DND-41 (cell line): ENCODE measurements at regions not wholly inside any gene's neighbourhood (a gene's known extent, or its start where the extent isn't known, plus 50 kb on each side); places are given as distances from the start of the nearest gene placed in this dataset.

Experiments used
- ATAC-seq: fragments of 200-7000 bp; cut with Tn5 transposase; 3 replicates; pipeline ENCODE4 v1.9.1; 2021; ENCODE audit warnings: low read depth; ENCODE audit not compliant: insufficient read depth
- DNase-seq: peaks from one replicate; pipeline ENCODE4 v3.0.0-alpha.2; 2020
- H2AFZ ChIP-seq: 2 replicates; pipeline ENCODE4 v1.6.0; 2012; ENCODE audit warnings: low read depth, low read length
- H3K27ac ChIP-seq: 2 replicates; pipeline ENCODE4 v1.5.1; 2012; ENCODE audit warnings: low read length, inconsistent platforms
- H3K27me3 ChIP-seq: fragments of 200-600 bp; sonication (generic); 2 replicates; pipeline ENCODE4 v1.6.0; 2012; ENCODE audit warnings: low read length, mild to moderate bottlenecking, inconsistent platforms; ENCODE audit not compliant: insufficient read depth, poor library complexity
- H3K36me3 ChIP-seq: 2 replicates; pipeline ENCODE4 v1.5.1; 2012; ENCODE audit warnings: low read length, inconsistent platforms; ENCODE audit not compliant: insufficient read depth
- H3K4me1 ChIP-seq: 2 replicates; pipeline ENCODE4 v1.5.1; 2012; ENCODE audit warnings: mild to moderate bottlenecking, low read length; ENCODE audit not compliant: insufficient read depth
- H3K4me2 ChIP-seq: 2 replicates; pipeline ENCODE4 v1.6.0; 2012; ENCODE audit warnings: mild to moderate bottlenecking, moderate library complexity, low read length, inconsistent platforms; ENCODE audit not compliant: insufficient read depth
- H3K4me3 ChIP-seq, 2 experiments: fragments of 200-600 bp in 1 of 2; shearing (Covaris generic) in 1 of 2; 2 replicates each; pipeline ENCODE4 v1.5.1; 2012 to 2016; ENCODE audit warnings: inconsistent platforms in 2 of 2, low read length in 2 of 2, mild to moderate bottlenecking in 2 of 2, low read depth in 1 of 2, moderate library complexity in 1 of 2
- H3K79me2 ChIP-seq: 2 replicates; pipeline ENCODE4 v1.6.0; 2012; ENCODE audit warnings: low read length, inconsistent platforms; ENCODE audit not compliant: insufficient read depth
- H3K9ac ChIP-seq: 2 replicates; pipeline ENCODE4 v1.6.0; 2012; ENCODE audit warnings: low read depth, mild to moderate bottlenecking, inconsistent platforms, low read length, moderate library complexity
- H3K9me3 ChIP-seq: 2 replicates; pipeline ENCODE4 v1.5.1; 2012; ENCODE audit warnings: low read length, moderate library complexity, mild to moderate bottlenecking, inconsistent platforms; ENCODE audit not compliant: insufficient read depth, severe bottlenecking
- H4K20me1 ChIP-seq: 2 replicates; pipeline ENCODE4 v1.6.0; 2012; ENCODE audit warnings: low read length; ENCODE audit not compliant: insufficient read depth
- CTCF ChIP-seq: IDR thresholded peaks from 2 replicates; pipeline ENCODE4 v1.5.1; 2012; ENCODE audit warnings: borderline replicate concordance, low read length, moderate library complexity, mild to moderate bottlenecking; ENCODE audit not compliant: poor library complexity, severe bottlenecking; ENCODE audit errors: extremely low read depth
- EZH2 ChIP-seq: IDR thresholded peaks from 3 replicates; pipeline ENCODE4 v1.6.1; 2012; ENCODE audit warnings: borderline replicate concordance, low read depth, mild to moderate bottlenecking, moderate library complexity, low read length, inconsistent platforms; ENCODE audit not compliant: severe bottlenecking

GRCh38 chr20:24764794-24765202, 184.3 kb upstream of the CST7 start:
- ATAC-seq (no peak), DNase-seq (no peak)
- H3K9me3 ChIP-seq: no peaks in the 10 kb centered on the region
- H3K79me2 ChIP-seq: no peaks in the 10 kb centered on the region
- H3K27ac ChIP-seq: no peak overlapping the region
- no peak overlapping the region for H2AFZ ChIP-seq
- H3K36me3 ChIP-seq: no peaks in the 10 kb centered on the region
- H3K27me3 ChIP-seq: no peaks in the 10 kb centered on the region
- H3K9ac ChIP-seq: no peak overlapping the region
- H3K4me3 ChIP-seq: no peak overlapping the region
- no peaks in the 10 kb centered on the region for H4K20me1 ChIP-seq
- H3K4me2 ChIP-seq: no peak overlapping the region
- H3K4me1 ChIP-seq: no peaks in the 10 kb centered on the region
- TF ChIP-seq CTCF (no peak), EZH2 (no peak)

GRCh38 chr20:24765316-24766142, 183.5 kb upstream of the CST7 start:
- Histone ChIP-seq H3K36me3 (no peaks in the 10 kb centered on the region), H3K27me3 (no peaks in the 10 kb centered on the region), H3K4me3 (no peak overlapping the region), H2AFZ (no peak overlapping the region), H4K20me1 (no peaks in the 10 kb centered on the region), H3K9me3 (no peaks in the 10 kb centered on the region), H3K4me1 (no peaks in the 10 kb centered on the region), H3K4me2 (no peak overlapping the region), H3K27ac (no peak overlapping the region), H3K79me2 (no peaks in the 10 kb centered on the region), H3K9ac (no peak overlapping the region)
- ATAC-seq (no peak), DNase-seq (no peak)
- no peak for TF ChIP-seq CTCF
- TF ChIP-seq EZH2: no peak

- no peaks in the 10 kb centered on the region for H3K36me3 ChIP-seq
- DNase-seq (no peak), ATAC-seq (no peak)
- no peak overlapping the region for H3K9ac ChIP-seq
- no peaks in the 10 kb centered on the region for H3K9me3 ChIP-seq
- H3K4me2 ChIP-seq: no peak overlapping the region
- no peaks in the 10 kb centered on the region for H3K27me3 ChIP-seq
- TF ChIP-seq EZH2 (no peak), CTCF (no peak)
- H3K4me3 ChIP-seq: no peak overlapping the region
- no peaks in the 10 kb centered on the region for H3K4me1 ChIP-seq
- no peaks in the 10 kb centered on the region for H4K20me1 ChIP-seq
- H3K27ac ChIP-seq: no peak overlapping the region
- H2AFZ ChIP-seq: no peak overlapping the region
- H3K79me2 ChIP-seq: no peaks in the 10 kb centered on the region
Observed at GRCh38 chr20:24766143-24766527, 182.9 kb upstream of the CST7 start.
